Panc1 (cell line): ENCODE measurements at regions not wholly inside any gene's neighbourhood (a gene's known extent, or its start where the extent isn't known, plus 50 kb on each side); places are given as distances from the start of the nearest gene placed in this dataset.

Experiments used
- SIN3A ChIP-seq: IDR thresholded peaks from 2 replicates; pipeline ENCODE4 v1.6.1; 2012; ENCODE audit warnings: low read depth, mild to moderate bottlenecking, low read length, moderate library complexity, borderline replicate concordance; ENCODE audit not compliant: insufficient read depth
- TF ChIP-seq, protein P1 (sequence below): fragments of 450-650 bp; IDR thresholded peaks from 2 replicates; pipeline ENCODE4 v1.5.1; 2017; ENCODE audit warnings: mild to moderate bottlenecking

DNA sequence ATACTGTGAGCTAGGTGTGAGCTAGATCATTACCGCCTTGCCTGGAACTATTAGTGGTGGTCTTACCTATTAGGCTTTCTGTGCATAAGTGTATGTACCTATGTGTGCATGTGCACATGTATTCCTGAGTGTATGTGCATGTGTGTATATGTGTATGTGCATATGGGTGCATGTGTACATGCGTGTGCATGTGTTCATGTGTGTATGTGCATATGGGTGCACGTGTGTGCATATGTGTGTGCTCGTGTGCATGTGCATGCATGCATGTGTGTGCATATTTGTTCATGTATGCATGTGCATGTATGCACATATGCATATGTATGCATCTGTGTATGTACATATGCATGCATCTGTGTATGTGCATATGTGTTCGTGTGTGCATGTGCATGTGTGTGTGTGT, 508.3 kb upstream of the ADARB2 start:
- TF ChIP-seq, protein P1, sequence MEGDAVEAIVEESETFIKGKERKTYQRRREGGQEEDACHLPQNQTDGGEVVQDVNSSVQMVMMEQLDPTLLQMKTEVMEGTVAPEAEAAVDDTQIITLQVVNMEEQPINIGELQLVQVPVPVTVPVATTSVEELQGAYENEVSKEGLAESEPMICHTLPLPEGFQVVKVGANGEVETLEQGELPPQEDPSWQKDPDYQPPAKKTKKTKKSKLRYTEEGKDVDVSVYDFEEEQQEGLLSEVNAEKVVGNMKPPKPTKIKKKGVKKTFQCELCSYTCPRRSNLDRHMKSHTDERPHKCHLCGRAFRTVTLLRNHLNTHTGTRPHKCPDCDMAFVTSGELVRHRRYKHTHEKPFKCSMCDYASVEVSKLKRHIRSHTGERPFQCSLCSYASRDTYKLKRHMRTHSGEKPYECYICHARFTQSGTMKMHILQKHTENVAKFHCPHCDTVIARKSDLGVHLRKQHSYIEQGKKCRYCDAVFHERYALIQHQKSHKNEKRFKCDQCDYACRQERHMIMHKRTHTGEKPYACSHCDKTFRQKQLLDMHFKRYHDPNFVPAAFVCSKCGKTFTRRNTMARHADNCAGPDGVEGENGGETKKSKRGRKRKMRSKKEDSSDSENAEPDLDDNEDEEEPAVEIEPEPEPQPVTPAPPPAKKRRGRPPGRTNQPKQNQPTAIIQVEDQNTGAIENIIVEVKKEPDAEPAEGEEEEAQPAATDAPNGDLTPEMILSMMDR = no peak
- TF ChIP-seq SIN3A = no peak
